WTC11 (cell line): ENCODE measurements at regions not wholly inside any gene's neighbourhood (a gene's known extent, or its start where the extent isn't known, plus 50 kb on each side); places are given as distances from the start of the nearest gene placed in this dataset.

ENCODE experiments used
- CTCF ChIP-seq: fragments of 200-600 bp; IDR thresholded peaks from 2 replicates; pipeline ENCODE4 v1.8.0; 2022; ENCODE audit warnings: antibody characterized with exemption
- FOXJ3 ChIP-seq: sonication (generic); formaldehyde crosslinking; IDR thresholded peaks from 2 replicates; pipeline ENCODE4 v1.9.0; 2021; ENCODE audit warnings: missing genetic modification reagents, mild to moderate bottlenecking, borderline replicate concordance

- no peak for TF ChIP-seq CTCF
- TF ChIP-seq FOXJ3 (CRISPR knock-in tag) = no peak
These were observed 92.7 kb upstream of the COG2 start for GRCh38 chr1:230549625-230550024.
